NCI-H187 treated with DMSO at 0.1 percent for 48 hours (cell line): ENCODE measurements at regions not wholly inside any gene's neighbourhood (a gene's known extent, or its start where the extent isn't known, plus 50 kb on each side); places are given as distances from the start of the nearest gene placed in this dataset.

Source experiments
- DNase-seq: peaks from one replicate; lab custom pipeline; 2025; lab: John Stamatoyannopoulos, UW

DNA sequence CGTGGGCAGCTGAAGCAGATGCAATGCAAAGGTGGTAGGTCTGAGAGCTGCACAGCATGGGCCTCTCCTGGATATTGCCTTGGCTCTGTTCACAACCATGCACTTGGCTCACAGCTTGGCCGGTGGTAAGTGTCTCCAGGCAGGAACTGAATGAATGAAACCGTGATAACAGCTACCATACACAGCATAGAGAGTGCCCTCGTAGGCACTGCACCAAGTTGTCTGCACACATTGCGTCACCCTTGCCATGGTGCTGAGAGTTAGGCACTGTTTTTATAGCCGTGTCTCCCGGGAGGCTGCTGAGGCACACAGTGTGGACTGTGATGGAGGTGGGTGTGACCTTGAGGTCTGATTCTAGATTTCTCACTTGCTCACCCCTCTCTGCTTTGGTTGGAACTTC lies 157.6 kb upstream of the VASH1 start:
- DNase-seq = no peak

DNA sequence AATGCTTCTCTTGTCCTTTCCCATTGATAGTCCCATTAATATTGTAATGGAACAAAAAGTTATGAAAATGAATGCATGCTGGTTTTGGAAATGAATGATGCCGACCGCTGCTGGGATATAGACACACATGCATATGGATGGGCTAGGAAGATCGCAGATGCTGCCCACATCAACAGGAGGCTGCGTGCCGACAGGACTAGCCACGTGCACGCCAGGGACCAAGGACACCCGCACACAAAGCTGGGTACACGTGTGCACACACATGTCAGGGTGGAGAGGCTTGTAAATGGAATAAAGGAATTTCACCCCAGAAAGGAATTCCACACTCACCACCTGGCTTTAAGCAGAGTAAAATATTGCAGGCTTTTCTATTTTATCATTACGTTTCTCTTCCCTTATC lies 153.8 kb upstream of the VASH1 start:
- no peak for DNase-seq

- DNase-seq = no peak
Measured at GRCh38 chr14:76612654-76613053, 148.6 kb upstream of the VASH1 start.

GRCh38 chr14:76613616-76614015 lies 147.7 kb upstream of the VASH1 start:
- no peak for DNase-seq

- no peak for DNase-seq
Measured at GRCh38 chr14:76615331-76615730, 145.9 kb upstream of the VASH1 start.

GRCh38 chr14:76617440-76617839 lies 143.8 kb upstream of the VASH1 start:
- no peak for DNase-seq

DNA sequence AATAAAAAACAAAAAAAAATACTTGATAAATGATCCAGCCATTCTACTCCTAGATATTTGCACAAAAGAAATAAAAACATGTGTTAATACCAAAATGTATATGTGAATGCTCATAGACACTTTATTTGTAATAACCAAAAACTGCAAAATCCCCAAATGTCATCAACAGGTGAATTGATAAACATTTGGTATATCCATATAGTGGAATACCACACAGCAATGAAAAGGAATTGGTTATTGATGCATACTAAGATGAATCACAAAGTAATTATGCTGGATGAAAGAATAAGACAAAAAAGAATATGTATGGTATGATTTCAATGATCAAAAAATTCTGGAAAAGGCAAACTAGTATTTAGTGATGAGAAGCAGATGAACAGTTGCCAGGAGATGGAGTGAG lies 124.7 kb upstream of the VASH1 start:
- DNase-seq = no peak

- no peak for DNase-seq
Measured at GRCh38 chr14:76638841-76639240, 122.4 kb upstream of the VASH1 start.

- DNase-seq = no peak
Measured at GRCh38 chr14:76639606-76640229, 121.5 kb upstream of the VASH1 start.

DNA sequence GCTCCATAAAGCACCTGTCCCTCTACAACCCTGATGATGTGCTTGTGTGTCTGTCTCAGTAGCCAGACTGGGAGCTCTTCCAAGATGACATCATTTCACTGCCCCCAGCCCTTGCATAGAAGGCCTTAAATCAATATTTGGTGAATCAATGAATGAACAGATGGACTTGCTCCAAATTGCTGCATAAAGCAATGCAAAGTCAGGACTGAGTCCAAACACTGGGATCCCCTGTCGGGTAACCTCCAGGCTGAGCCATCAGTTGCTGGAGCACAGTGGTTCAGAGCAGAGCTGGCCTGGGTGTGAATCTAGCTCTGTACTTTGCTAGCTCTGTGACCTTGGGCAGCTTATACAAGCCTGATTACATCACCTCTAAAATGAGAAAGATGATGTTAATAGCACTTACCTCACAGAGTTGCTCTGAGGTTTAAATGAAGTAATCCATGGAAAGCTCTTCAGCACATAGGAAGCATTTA lies 120.3 kb upstream of the VASH1 start:
- no peak for DNase-seq

- DNase-seq = no peak
Measured at GRCh38 chr14:76641541-76641940, 119.7 kb upstream of the VASH1 start.

GRCh38 chr14:76643887-76644286 lies 117.4 kb upstream of the VASH1 start:
- DNase-seq = no peak

DNA sequence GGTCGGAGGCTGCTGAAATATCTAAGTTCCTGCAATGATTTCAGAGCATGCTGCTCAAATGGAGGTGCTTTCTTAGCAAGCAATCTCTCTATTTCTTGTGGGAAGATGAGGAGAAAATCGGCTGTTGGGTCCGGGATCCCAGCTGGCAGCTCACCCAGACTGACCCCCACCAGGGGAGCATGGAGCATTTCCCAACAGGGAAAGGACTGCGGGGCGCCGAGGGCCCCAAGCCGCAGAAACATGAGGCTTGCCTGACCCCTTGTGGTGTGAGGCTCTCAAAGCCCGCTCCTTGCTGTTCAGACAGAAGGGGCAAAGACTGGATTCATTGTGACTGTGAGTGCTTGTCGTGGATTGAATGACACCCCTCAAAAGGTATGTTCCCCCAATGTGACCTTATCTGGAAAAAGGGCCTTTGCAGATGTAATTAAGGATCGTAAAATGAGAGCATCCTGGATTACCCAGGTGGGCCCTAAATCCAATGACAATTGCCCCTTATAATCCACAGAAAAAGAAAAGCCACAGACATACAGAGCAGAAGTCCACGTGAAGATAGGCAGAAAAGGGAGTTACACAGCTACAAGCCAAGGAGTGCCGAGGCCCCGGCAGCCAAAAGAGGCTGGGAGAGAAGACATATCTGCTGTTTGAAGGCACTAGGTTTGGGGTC lies 116.3 kb upstream of the VASH1 start:
- DNase-seq = no peak

DNA sequence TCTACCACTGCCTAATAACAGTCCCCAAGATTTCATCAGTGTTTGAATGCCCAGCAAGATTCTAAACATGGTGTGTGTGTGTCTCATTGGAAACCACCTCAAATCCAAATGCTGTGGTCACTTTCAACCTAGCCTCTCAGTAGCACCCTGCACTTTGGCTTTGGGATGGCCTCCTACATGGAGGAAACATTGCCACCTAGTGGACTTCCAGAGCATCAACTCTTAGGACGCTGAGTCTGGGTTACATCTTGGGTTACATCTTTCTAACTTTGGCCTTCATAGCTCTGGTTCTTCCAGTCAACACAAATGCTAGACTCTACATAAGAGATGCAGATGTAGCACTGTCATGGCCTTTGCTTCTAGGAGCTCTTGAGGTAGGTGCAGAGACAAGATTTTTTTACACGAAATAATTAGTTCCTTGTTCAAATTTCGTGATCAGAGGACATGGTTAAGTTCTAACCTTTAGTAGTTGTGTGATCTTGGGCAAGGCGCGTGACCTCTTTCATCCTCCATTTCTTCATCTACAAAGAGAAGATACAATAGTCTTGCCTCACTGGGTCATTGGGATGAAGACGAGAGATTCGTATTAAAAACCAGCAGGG lies 113.5 kb upstream of the VASH1 start:
- DNase-seq = peak; percentile 21

GRCh38 chr14:76651410-76652055 lies 109.7 kb upstream of the VASH1 start:
- no peak for DNase-seq

GRCh38 chr14:76653875-76654572 lies 107.2 kb upstream of the VASH1 start:
- DNase-seq = no peak

- no peak for DNase-seq
Measured at GRCh38 chr14:76654573-76655108, 106.6 kb upstream of the VASH1 start.

- no peak for DNase-seq
Measured at GRCh38 chr14:76655331-76655730, 105.9 kb upstream of the VASH1 start.

DNA sequence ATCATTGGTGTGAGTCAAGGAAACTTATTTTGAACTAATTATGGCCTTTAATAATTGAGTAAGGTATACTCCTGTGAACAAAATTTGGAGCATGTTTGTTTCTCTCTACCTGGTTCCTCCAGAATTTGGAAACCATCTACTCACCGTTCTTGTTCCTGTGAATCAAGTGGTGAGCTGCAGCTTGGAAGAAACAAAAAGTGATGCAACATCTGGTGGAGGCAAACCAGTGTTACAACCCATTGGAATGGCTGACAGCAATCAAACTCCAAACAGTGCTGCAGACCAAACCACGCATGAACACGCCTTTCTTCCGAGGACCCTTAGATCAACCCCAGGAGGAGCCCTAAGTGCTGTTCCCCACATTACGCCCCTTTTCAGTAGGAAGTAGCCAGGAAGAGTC lies 104.7 kb upstream of the VASH1 start:
- no peak for DNase-seq

GRCh38 chr14:76657404-76657803 lies 103.9 kb upstream of the VASH1 start:
- DNase-seq = no peak

- no peak for DNase-seq
Measured at GRCh38 chr14:76657846-76658245, 103.4 kb upstream of the VASH1 start.

- no peak for DNase-seq
Measured at GRCh38 chr14:76662580-76662979, 98.7 kb upstream of the VASH1 start.
